ENCODE measurements at regions not wholly inside any gene's neighbourhood (a gene's known extent, or its start where the extent isn't known, plus 50 kb on each side); places are given as distances from the start of the nearest gene placed in this dataset.

GRCh38 chr11:25597696-25598095 is 734.2 kb upstream of the ANO3 start:
- no peak for TF ChIP-seq CTCF (conservative IDR thresholded peaks at IDR 0.05; ENCODE audit: low read depth, low read length)
- DNase-seq (ENCODE audit: low read depth) = no peak

DNA sequence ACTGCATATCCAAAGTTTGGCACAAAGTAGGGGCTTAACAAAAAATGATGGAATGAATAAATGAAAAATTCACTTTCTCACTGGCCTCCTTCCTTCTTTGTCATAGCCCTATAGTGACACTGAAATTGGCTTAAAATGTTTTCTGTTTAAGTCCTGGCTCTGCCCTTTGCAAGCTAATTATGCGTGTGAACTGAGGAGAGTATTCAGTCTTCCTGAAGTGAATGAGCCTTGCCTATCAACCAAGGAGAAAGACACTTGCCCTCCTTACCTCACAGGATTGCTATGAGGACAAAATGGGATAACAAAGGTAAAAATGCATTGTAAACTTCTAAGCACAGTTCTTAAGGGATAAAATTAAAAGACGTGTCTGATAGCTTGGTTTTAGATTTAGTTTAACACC is 729.8 kb upstream of the ANO3 start:
- no peak overlapping the region for H3K4me3 ChIP-seq (ENCODE audit: low read depth, low read length)
- DNase-seq (ENCODE audit: low read depth) = no peak
- no peak for TF ChIP-seq CTCF (conservative IDR thresholded peaks at IDR 0.05; ENCODE audit: low read depth, low read length)

More at GRCh38 chr11:25597696-25598095, 734.2 kb upstream of the ANO3 start:
- H3K4me3 ChIP-seq (ENCODE audit: low read depth, low read length) = no peak overlapping the region

- H3K4me3 ChIP-seq (ENCODE audit: low read depth, low read length) = no peak overlapping the region
- TF ChIP-seq CTCF (conservative IDR thresholded peaks at IDR 0.05; ENCODE audit: low read depth, low read length) = no peak
- DNase-seq (ENCODE audit: low read depth) = no peak
Observed at GRCh38 chr11:25602959-25603358, 729.0 kb upstream of the ANO3 start.

GRCh38 chr11:25612806-25613205 is 719.1 kb upstream of the ANO3 start:
- TF ChIP-seq CTCF (conservative IDR thresholded peaks at IDR 0.05; ENCODE audit: low read depth, low read length) = no peak
- DNase-seq (ENCODE audit: low read depth) = no peak
- H3K4me3 ChIP-seq (ENCODE audit: low read depth, low read length) = no peak overlapping the region

GRCh38 chr11:25613451-25613850 is 718.5 kb upstream of the ANO3 start:
- no peak for TF ChIP-seq CTCF (conservative IDR thresholded peaks at IDR 0.05; ENCODE audit: low read depth, low read length)
- no peak overlapping the region for H3K4me3 ChIP-seq (ENCODE audit: low read depth, low read length)
- DNase-seq (ENCODE audit: low read depth) = no peak

DNA sequence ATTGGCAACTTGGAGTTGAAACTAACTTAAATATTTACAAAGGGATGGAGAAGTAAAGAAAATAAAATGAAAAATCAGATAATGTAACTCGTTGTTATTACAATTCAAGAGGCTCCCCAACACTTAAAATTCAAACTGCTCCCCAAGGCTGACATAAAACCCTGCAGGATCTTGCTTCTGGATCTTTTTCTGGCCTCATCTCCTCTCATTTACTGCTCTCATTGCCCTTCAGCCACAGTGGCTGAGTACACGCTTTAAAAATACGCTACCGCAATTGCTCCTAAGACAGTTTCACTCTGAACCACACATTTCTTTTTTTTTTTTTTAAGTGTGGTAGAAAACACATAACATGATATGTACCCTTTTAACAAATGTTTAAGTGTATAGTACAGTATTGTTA is 718.1 kb upstream of the ANO3 start:
- H3K4me3 ChIP-seq (ENCODE audit: low read depth, low read length) = no peak overlapping the region
- DNase-seq (ENCODE audit: low read depth) = no peak
- TF ChIP-seq CTCF (conservative IDR thresholded peaks at IDR 0.05; ENCODE audit: low read depth, low read length) = no peak

- H3K4me3 ChIP-seq (ENCODE audit: low read depth, low read length) = no peak overlapping the region
- no peak for DNase-seq (ENCODE audit: low read depth)
- no peak for TF ChIP-seq CTCF (conservative IDR thresholded peaks at IDR 0.05; ENCODE audit: low read depth, low read length)
Observed at GRCh38 chr11:25615069-25615468, 716.9 kb upstream of the ANO3 start.

Data from epithelial cell of proximal tubule (primary cell).